IMR-90 (cell line): ENCODE measurements at regions not wholly inside any gene's neighbourhood (a gene's known extent, or its start where the extent isn't known, plus 50 kb on each side); places are given as distances from the start of the nearest gene placed in this dataset.

ENCODE experiments used
- ATAC-seq: fragments of 200-7000 bp; cut with Tn5 transposase; 2 replicates; pipeline ENCODE4 v1.9.1; 2020; ENCODE audit warnings: low read depth, mild to moderate bottlenecking, moderate library complexity
- BruUV-seq: library from RNA; stranded (reverse); fragments of 400-500 nt; replicated peaks from 2 replicates; lab custom pipeline; 2021; lab: Mats Ljungman, UMichigan
- CTCF ChIA-PET: fragments of 300-600 bp; formaldehyde crosslinking; extraction: SDS; loops from one replicate; lab custom pipeline; 2021; ENCODE audit warnings: antibody characterized with exemption; lab: Yijun Ruan, JAX
- POLR2A ChIA-PET: fragments of 300-600 bp; sonication (Branson Sonifier 250); formaldehyde crosslinking; loops from one replicate; lab custom pipeline; 2022; ENCODE audit warnings: antibody characterized with exemption; ENCODE audit not compliant: unreplicated experiment; lab: Charles Lee
- DNase-seq: peaks from one replicate; pipeline ENCODE4 v3.0.0; 2013
- H2AFZ ChIP-seq: replicated peaks from 2 replicates; pipeline ENCODE3; 2013; ENCODE audit warnings: low read length, mild to moderate bottlenecking; ENCODE audit not compliant: poor library complexity
- H2AK5ac ChIP-seq: 2 replicates; pipeline ENCODE4 v1.6.1; 2013; ENCODE audit warnings: low read depth, low read length, inconsistent platforms
- H2AK9ac ChIP-seq: replicated peaks from 2 replicates; pipeline ENCODE3; 2013; ENCODE audit warnings: mild to moderate bottlenecking, low read depth, low read length, moderate library complexity; ENCODE audit not compliant: poor library complexity
- H2BK120ac ChIP-seq: 2 replicates; pipeline ENCODE4 v1.6.1; 2013; ENCODE audit warnings: low read depth, low read length, inconsistent platforms
- H2BK15ac ChIP-seq: 3 replicates; pipeline ENCODE4 v1.6.1; 2013; ENCODE audit warnings: low read depth, low read length, inconsistent platforms
- H2BK20ac ChIP-seq: 2 replicates; pipeline ENCODE4 v1.6.1; 2013; ENCODE audit warnings: low read depth, mild to moderate bottlenecking, inconsistent platforms, low read length, moderate library complexity
- H2BK5ac ChIP-seq: 2 replicates; pipeline ENCODE4 v1.6.1; 2013; ENCODE audit warnings: mild to moderate bottlenecking, low read depth, low read length, inconsistent platforms; ENCODE audit not compliant: poor library complexity, severe bottlenecking
- H3K14ac ChIP-seq: replicated peaks from 2 replicates; pipeline ENCODE4 v1.6.1; 2013; ENCODE audit warnings: low read depth, low read length, inconsistent platforms
- H3K18ac ChIP-seq: 2 replicates; pipeline ENCODE4 v1.6.1; 2013; ENCODE audit warnings: low read depth, low read length, control low read depth
- H3K23ac ChIP-seq: 2 replicates; pipeline ENCODE4 v1.6.1; 2013; ENCODE audit warnings: low read depth, low read length, inconsistent platforms
- H3K27ac ChIP-seq: 2 replicates; pipeline ENCODE4 v1.5.1; 2013; ENCODE audit warnings: mild to moderate bottlenecking, control low read depth, low read length; ENCODE audit not compliant: insufficient read depth
- H3K27me3 ChIP-seq: 2 replicates; pipeline ENCODE4 v1.6.1; 2013; ENCODE audit warnings: low read length; ENCODE audit not compliant: control insufficient read depth, insufficient read depth
- H3K36me3 ChIP-seq: 2 replicates; pipeline ENCODE4 v1.6.1; 2013; ENCODE audit warnings: low read length, mixed read lengths; ENCODE audit not compliant: control insufficient read depth, insufficient read depth
- H3K4ac ChIP-seq: 2 replicates; pipeline ENCODE4 v1.6.1; 2013; ENCODE audit warnings: low read depth, low read length, inconsistent platforms
- H3K4me1 ChIP-seq: 2 replicates; pipeline ENCODE4 v1.6.1; 2013; ENCODE audit warnings: low read length, mixed read lengths; ENCODE audit not compliant: control insufficient read depth, insufficient read depth
- H3K4me2 ChIP-seq: 2 replicates; pipeline ENCODE4 v1.6.1; 2013; ENCODE audit warnings: low read depth, mild to moderate bottlenecking, control low read depth, low read length, moderate library complexity
- H3K4me3 ChIP-seq: 2 replicates; pipeline ENCODE4 v1.5.1; 2013; ENCODE audit warnings: low read depth, mild to moderate bottlenecking, control low read depth, low read length, moderate library complexity; ENCODE audit not compliant: insufficient read depth
- H3K56ac ChIP-seq: 2 replicates; pipeline ENCODE4 v1.6.1; 2013; ENCODE audit warnings: low read length, inconsistent platforms; ENCODE audit not compliant: insufficient read depth; ENCODE audit errors: extremely low read depth
- H3K79me1 ChIP-seq, 2 experiments: 2 replicates each; pipeline ENCODE4 v1.6.1; 2013; ENCODE audit warnings: low read length in 2 of 2, inconsistent platforms in 1 of 2, low read depth in 1 of 2
- H3K9ac ChIP-seq: 2 replicates; pipeline ENCODE4 v1.6.1; 2013; ENCODE audit warnings: low read depth, low read length, control low read depth
- H3K9me1 ChIP-seq: 2 replicates; pipeline ENCODE4 v1.6.1; 2013; ENCODE audit warnings: low read length, inconsistent platforms; ENCODE audit not compliant: insufficient read depth
- H3K9me3 ChIP-seq: 2 replicates; pipeline ENCODE4 v1.6.1; 2013; ENCODE audit warnings: low read length; ENCODE audit not compliant: control insufficient read depth, insufficient read depth
- H4K20me1 ChIP-seq: 2 replicates; pipeline ENCODE4 v1.6.1; 2013; ENCODE audit warnings: low read length, inconsistent platforms; ENCODE audit not compliant: insufficient read depth
- H4K5ac ChIP-seq: 2 replicates; pipeline ENCODE4 v1.6.1; 2013; ENCODE audit warnings: mild to moderate bottlenecking, low read depth, low read length, control low read depth
- H4K8ac ChIP-seq, 2 experiments: 2 replicates each; pipeline ENCODE4 v1.6.1; 2013; ENCODE audit warnings: low read depth in 2 of 2, low read length in 2 of 2, control low read depth in 1 of 2, inconsistent platforms in 1 of 2
- H4K91ac ChIP-seq: 2 replicates; pipeline ENCODE4 v1.6.1; 2013; ENCODE audit warnings: low read depth, low read length, inconsistent platforms; ENCODE audit not compliant: insufficient read depth
- BHLHE40 ChIP-seq: fragments of 150-350 bp; IDR thresholded peaks from 2 replicates; pipeline ENCODE4 v1.6.1; 2016; ENCODE audit warnings: mild to moderate bottlenecking, low read depth, low read length
- CEBPB ChIP-seq: IDR thresholded peaks from 2 replicates; pipeline ENCODE4 v1.6.1; 2012; ENCODE audit warnings: low read depth, low read length, improper control_type of control experiment
- CHD1 ChIP-seq: IDR thresholded peaks from 2 replicates; pipeline ENCODE4 v1.6.1; 2012; ENCODE audit warnings: low read depth, low read length, improper control_type of control experiment
- ELK1 ChIP-seq: fragments of 150-350 bp; IDR thresholded peaks from 2 replicates; pipeline ENCODE4 v1.6.1; 2016; ENCODE audit warnings: low read depth, mild to moderate bottlenecking, low read length, moderate library complexity, borderline replicate concordance
- FOS ChIP-seq: fragments of 150-350 bp; IDR thresholded peaks from 2 replicates; pipeline ENCODE4 v1.6.1; 2016; ENCODE audit warnings: low read depth, low read length
- MAFK ChIP-seq: IDR thresholded peaks from 2 replicates; pipeline ENCODE4 v1.6.1; 2012; ENCODE audit warnings: low read depth, low read length, improper control_type of control experiment
- MAZ ChIP-seq: IDR thresholded peaks from 2 replicates; pipeline ENCODE4 v1.6.1; 2012; ENCODE audit warnings: low read depth, mild to moderate bottlenecking, low read length, improper control_type of control experiment, moderate library complexity, borderline replicate concordance
- MXI1 ChIP-seq: IDR thresholded peaks from 2 replicates; pipeline ENCODE4 v1.6.1; 2012; ENCODE audit warnings: low read depth, mild to moderate bottlenecking, low read length, moderate library complexity, borderline replicate concordance
- NFE2L2 ChIP-seq: fragments of 150-350 bp; IDR thresholded peaks from 2 replicates; pipeline ENCODE4 v1.6.1; 2016; ENCODE audit warnings: low read depth, mild to moderate bottlenecking, low read length
- POLR2A ChIP-seq: IDR thresholded peaks from 2 replicates; pipeline ENCODE4 v1.6.1; 2012; ENCODE audit warnings: mild to moderate bottlenecking, low read depth, low read length
- RAD21 ChIP-seq: IDR thresholded peaks from 2 replicates; pipeline ENCODE4 v1.6.1; 2012; ENCODE audit warnings: low read length, improper control_type of control experiment
- RCOR1 ChIP-seq: IDR thresholded peaks from 2 replicates; pipeline ENCODE4 v1.6.1; 2012; ENCODE audit warnings: mild to moderate bottlenecking, low read length, improper control_type of control experiment; ENCODE audit not compliant: insufficient replicate concordance
- RFX5 ChIP-seq: IDR thresholded peaks from 2 replicates; pipeline ENCODE4 v1.8.0; 2012; ENCODE audit warnings: low read depth, mild to moderate bottlenecking, low read length, moderate library complexity
- SMC3 ChIP-seq: fragments of 150-350 bp; IDR thresholded peaks from 2 replicates; pipeline ENCODE4 v1.6.1; 2016; ENCODE audit warnings: low read depth, mild to moderate bottlenecking, antibody characterized with exemption, low read length, moderate library complexity
- WGBS, 2 experiments: methylation state at CpG; one replicate each; pipeline versions ENCODE4 v1.1.5 to v1.1.7; 2013; ENCODE audit warnings: missing lambda C conversion rate in 2 of 2; ENCODE audit not compliant: insufficient read length in 1 of 2; ENCODE audit errors: extremely low coverage in 2 of 2; 5-methylcytosine and 5-hydroxymethylcytosine counted together
- dilution Hi-C: fragments of 300-500 bp; cut with HindIII; formaldehyde crosslinking; loops from one replicate; pipeline ENCODE4 v1.14.3; 2018; ENCODE audit warnings: low sequenced_read_pairs; ENCODE audit not compliant: unreplicated experiment
- in situ Hi-C: fragments of 300-500 bp; cut with MboI; formaldehyde crosslinking; loops from 3 replicates; pipeline ENCODE4 v1.14.3; 2019; ENCODE audit warnings: low sequenced_read_pairs, inconsistent platforms, mixed read lengths
- intact Hi-C: fragments of 100-400 bp; cut with micrococcal nuclease; formaldehyde crosslinking; loops from 2 replicates; pipeline ENCODE4 v1.10.0; 2022
- TF ChIP-seq, protein P1 (sequence below): conservative IDR thresholded peaks from 2 replicates; pipeline ENCODE4 v1.5.1; 2012; ENCODE audit warnings: mild to moderate bottlenecking, low read depth, low read length, improper control_type of control experiment
- TF ChIP-seq, protein P2 (sequence below): fragments of 150-350 bp; IDR thresholded peaks from 2 replicates; pipeline ENCODE4 v1.6.1; 2017; ENCODE audit warnings: mild to moderate bottlenecking, antibody characterized with exemption, low read length, low read depth

DNA sequence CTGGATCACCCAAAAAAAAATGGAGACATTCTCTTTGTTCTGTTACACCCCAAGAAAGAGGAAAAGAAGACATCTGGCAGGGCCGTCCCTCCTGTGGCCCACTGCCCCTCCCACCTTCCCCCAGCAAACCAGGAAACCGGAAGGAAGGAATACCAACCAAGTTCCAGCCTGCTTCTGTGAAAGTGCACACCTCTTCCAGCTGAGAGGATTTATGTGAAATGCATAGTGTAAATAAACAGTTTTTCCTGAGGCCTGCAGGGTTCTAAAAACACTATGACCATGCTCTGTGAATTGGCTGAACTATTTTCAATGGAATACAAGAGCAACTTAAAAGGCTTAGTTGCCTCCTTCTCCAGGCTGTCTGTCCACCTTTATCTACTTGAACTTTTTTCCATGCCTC is 50.0 kb upstream of the CHST1 start:
- Histone ChIP-seq H3K27ac (no peak overlapping the region), H3K9ac (no peak overlapping the region), H3K79me1 (no peaks in the 10 kb centered on the region), H3K9me3 (no peaks in the 10 kb centered on the region), H2AK9ac (no peak overlapping the region), H3K36me3 (no peaks in the 10 kb centered on the region), H2BK120ac (no peak overlapping the region), H3K23ac (no peak overlapping the region), H3K18ac (no peak overlapping the region), H4K5ac (no peak overlapping the region), H2AFZ (no peak overlapping the region), H3K4ac (no peak overlapping the region), H2BK20ac (no peak overlapping the region), H3K4me1 (no peaks in the 10 kb centered on the region), H4K20me1 (no peaks in the 10 kb centered on the region), H3K4me2 (no peak overlapping the region), H3K9me1 (no peaks in the 10 kb centered on the region), H3K27me3 (peaks cover 8% of the 10 kb centered on the region), H3K14ac (no peak overlapping the region), H2AK5ac (no peak overlapping the region), H3K4me3 (no peak overlapping the region), H2BK15ac (no peak overlapping the region), H3K56ac (no peak overlapping the region), H4K8ac (no peak overlapping the region), H2BK5ac (no peak overlapping the region), H4K91ac (no peak overlapping the region)
- no CpG with 5 or more reads among the region's 2 CpGs for WGBS, 2 experiments
- ATAC-seq (no peak), DNase-seq (no peak)
- no peak for TF ChIP-seq NFE2L2
- TF ChIP-seq, protein P1, sequence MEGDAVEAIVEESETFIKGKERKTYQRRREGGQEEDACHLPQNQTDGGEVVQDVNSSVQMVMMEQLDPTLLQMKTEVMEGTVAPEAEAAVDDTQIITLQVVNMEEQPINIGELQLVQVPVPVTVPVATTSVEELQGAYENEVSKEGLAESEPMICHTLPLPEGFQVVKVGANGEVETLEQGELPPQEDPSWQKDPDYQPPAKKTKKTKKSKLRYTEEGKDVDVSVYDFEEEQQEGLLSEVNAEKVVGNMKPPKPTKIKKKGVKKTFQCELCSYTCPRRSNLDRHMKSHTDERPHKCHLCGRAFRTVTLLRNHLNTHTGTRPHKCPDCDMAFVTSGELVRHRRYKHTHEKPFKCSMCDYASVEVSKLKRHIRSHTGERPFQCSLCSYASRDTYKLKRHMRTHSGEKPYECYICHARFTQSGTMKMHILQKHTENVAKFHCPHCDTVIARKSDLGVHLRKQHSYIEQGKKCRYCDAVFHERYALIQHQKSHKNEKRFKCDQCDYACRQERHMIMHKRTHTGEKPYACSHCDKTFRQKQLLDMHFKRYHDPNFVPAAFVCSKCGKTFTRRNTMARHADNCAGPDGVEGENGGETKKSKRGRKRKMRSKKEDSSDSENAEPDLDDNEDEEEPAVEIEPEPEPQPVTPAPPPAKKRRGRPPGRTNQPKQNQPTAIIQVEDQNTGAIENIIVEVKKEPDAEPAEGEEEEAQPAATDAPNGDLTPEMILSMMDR: no peak
- no peak for TF ChIP-seq RAD21
- TF ChIP-seq MAZ: no peak
- TF ChIP-seq MXI1: no peak
- no peak for TF ChIP-seq CEBPB
- no peak for TF ChIP-seq SMC3
- TF ChIP-seq FOS: no peak
- no peak for TF ChIP-seq BHLHE40
- TF ChIP-seq RCOR1: no peak
- TF ChIP-seq, protein P2, sequence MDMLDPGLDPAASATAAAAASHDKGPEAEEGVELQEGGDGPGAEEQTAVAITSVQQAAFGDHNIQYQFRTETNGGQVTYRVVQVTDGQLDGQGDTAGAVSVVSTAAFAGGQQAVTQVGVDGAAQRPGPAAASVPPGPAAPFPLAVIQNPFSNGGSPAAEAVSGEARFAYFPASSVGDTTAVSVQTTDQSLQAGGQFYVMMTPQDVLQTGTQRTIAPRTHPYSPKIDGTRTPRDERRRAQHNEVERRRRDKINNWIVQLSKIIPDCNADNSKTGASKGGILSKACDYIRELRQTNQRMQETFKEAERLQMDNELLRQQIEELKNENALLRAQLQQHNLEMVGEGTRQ: no peak
- TF ChIP-seq RFX5: no peak
- TF ChIP-seq MAFK: no peak
- TF ChIP-seq ELK1: no peak
- no peak for TF ChIP-seq CHD1
- TF ChIP-seq POLR2A: no peak
- in situ Hi-C loops (no loop called here), dilution Hi-C loops (no loop called here), intact Hi-C loops (no loop called here)
- no TSS peak for BruUV-seq
- POLR2A ChIA-PET: no interaction called here
- CTCF ChIA-PET: no interaction called here
